ENCODE measurements at regions not wholly inside any gene's neighbourhood (a gene's known extent, or its start where the extent isn't known, plus 50 kb on each side); places are given as distances from the start of the nearest gene placed in this dataset.

DNA sequence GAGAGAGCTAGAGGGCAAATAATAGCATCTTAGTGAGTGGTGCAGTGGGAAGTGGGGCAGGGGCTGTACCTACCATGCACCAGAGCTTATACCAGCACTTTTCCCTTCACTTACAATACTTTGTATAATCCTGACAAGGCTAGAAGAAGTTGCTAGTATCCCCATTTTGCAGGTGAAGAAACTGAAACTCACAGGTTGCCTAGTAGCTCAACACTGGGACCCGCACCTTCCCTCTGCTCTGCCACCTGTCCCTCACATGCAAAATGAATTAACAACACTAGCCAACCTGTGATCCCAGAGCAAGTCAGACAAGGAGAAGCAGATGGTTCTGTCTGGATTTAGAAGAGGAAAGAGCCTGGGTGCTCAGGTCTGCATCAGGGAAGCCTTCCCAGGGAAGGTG is 510.4 kb downstream of the BUD13 start:
- no peak for TF ChIP-seq POLR2A (IDR thresholded peaks at IDR 0.05)
- TF ChIP-seq, protein P1, sequence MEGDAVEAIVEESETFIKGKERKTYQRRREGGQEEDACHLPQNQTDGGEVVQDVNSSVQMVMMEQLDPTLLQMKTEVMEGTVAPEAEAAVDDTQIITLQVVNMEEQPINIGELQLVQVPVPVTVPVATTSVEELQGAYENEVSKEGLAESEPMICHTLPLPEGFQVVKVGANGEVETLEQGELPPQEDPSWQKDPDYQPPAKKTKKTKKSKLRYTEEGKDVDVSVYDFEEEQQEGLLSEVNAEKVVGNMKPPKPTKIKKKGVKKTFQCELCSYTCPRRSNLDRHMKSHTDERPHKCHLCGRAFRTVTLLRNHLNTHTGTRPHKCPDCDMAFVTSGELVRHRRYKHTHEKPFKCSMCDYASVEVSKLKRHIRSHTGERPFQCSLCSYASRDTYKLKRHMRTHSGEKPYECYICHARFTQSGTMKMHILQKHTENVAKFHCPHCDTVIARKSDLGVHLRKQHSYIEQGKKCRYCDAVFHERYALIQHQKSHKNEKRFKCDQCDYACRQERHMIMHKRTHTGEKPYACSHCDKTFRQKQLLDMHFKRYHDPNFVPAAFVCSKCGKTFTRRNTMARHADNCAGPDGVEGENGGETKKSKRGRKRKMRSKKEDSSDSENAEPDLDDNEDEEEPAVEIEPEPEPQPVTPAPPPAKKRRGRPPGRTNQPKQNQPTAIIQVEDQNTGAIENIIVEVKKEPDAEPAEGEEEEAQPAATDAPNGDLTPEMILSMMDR (IDR thresholded peaks at IDR 0.05): no peak

All from esophagus squamous epithelium (tissue), 4 donors.